Inflammatory macrophage (primary cell): ENCODE measurements at regions not wholly inside any gene's neighbourhood (a gene's known extent, or its start where the extent isn't known, plus 50 kb on each side); places are given as distances from the start of the nearest gene placed in this dataset.
"Not testable (repeated sequence)": the region's sequence is repeated elsewhere in the genome, so short reads cannot be mapped to it uniquely, and the experiment has no call there.

Source experiments
- DNase-seq, 2 donors: peaks; one replicate each; pipeline ENCODE4 v3.0.0-alpha.2; 2020 to 2022

- DNase-seq = no peak
Measured at GRCh38 chr17:5975661-5976060, 94.5 kb upstream of the WSCD1 start.

GRCh38 chr17:5976251-5976650 is 93.9 kb upstream of the WSCD1 start:
- no peak for DNase-seq

DNA sequence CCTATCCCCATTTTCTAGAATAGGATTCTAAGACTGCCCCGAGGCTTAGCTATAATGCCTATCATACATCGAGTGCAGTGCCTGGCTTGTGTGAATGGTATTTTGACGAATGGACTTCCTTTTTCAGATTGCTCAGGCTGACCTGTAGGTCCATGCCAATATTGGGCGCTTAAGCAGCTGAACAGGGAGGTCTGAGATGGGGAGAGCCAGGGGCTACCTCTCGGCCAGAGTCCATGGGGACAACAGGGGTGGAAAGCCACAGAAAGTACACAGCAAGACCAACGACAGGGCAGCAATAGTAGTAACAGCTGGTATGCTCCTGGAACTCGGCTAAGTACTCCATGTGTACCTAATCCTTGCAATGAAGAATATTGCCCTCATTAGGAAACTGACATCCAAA is 91.7 kb upstream of the WSCD1 start:
- no peak for DNase-seq

DNA sequence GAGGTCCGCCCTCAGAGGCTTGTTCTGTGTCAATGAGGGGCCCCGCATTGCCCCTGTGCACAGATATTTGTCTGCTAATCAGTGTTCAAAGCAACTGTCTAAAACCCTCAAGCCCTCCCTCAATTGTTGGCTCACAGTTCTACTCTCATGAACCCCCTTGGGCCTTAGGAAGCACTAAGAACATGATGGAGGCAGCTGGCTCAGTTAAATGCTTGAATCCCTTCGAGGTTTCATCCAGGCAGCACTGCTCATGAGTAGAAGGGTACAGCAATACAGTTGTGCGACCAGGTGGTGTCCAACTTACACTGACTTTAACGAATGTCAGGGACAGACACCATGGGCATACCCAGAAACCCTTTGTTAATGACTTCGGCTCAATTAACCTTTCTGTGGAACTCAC is 89.2 kb upstream of the WSCD1 start:
- DNase-seq = no peak

DNA sequence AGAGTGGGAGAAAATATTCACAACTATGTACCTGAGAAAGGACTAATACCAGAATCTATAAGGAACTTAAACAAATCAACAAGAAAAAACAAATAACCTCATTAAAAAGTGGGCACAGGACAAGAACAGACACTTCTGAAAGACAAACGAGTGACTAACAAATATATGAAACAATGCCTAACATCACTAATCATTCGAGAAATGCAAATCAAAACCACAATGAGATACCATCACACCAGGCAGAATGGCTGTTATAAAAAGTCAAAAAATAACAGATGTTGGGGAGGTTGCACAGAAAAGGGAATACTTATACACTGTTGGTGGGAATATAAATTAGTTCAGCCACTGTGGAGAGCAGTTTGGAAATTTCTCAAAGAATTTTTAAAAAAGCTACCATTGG is 83.5 kb upstream of the WSCD1 start:
- no peak for DNase-seq

GRCh38 chr17:6000426-6000825 is 69.8 kb upstream of the WSCD1 start:
- DNase-seq = no peak

DNA sequence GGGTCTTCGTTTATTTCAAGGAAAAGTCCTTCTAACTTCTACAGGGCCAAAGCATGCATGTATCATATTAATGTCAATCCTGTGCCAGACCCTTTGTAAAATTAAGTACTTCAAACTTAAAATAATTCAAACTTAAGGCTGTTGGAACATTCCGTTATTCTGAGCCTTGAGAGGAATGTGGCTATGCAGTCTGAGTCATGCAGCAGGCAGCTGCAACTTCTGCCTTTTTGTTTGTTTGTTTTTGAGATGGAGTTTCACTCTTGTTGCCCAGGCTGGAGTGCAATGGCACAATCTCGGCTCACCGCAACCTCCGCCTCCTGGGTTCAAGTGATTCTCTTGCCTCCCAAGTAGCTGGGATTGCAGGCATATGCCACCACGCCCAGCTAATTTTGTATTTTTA is 67.0 kb upstream of the WSCD1 start:
- not testable (repeated sequence) for DNase-seq

DNA sequence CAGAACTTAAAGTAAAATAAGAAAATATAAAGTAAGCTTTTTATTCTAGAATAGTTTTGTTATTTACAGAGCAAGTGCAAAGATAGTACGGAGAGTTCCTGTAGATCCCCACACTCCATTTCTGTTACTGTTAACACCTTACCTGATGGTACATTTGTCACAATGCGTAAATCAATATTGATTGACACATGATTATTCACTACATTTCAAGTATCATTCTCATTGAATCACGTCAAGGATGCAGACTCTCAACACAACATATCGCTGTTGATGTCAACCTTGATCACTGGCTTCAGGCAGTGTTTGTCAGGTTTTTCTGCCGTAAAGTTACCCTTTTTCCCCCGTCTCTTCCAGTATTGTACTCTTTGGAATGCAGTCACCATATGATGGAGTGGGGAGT is 64.2 kb upstream of the WSCD1 start:
- no peak for DNase-seq

DNA sequence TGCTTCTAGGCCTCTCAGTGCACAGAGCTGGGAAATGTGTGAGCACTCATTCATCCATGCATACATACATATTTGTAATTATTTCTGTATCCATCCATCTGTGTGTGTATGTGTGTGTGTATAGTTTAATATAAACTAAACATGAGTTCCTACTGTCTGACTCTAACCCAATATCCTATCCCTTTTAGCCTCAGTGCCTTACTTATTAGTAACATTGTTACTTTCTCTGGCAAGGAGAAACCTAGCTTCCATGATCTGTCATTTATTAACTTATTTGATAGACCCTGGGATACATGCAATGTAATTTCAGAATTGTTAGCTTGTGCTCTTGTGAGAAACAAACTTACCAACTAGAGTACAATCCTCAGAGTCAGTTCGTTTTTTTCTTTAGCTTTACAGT is 59.0 kb upstream of the WSCD1 start:
- DNase-seq = no peak

- no peak for DNase-seq
Measured at GRCh38 chr17:6018788-6019187, 51.4 kb upstream of the WSCD1 start.

GRCh38 chr17:6019959-6020358 is 50.2 kb upstream of the WSCD1 start:
- DNase-seq = no peak

GRCh38 chr17:6020376-6021010 is 49.7 kb upstream of the WSCD1 start:
- DNase-seq = no peak
